Loucy (cell line): ENCODE measurements at regions not wholly inside any gene's neighbourhood (a gene's known extent, or its start where the extent isn't known, plus 50 kb on each side); places are given as distances from the start of the nearest gene placed in this dataset.

Experiments
- CTCF ChIP-seq: fragments of 200-600 bp; sonication (generic); conservative IDR thresholded peaks from 2 replicates; pipeline ENCODE4 v1.5.1; 2014; ENCODE audit warnings: mild to moderate bottlenecking, antibody characterized with exemption, low read length
- EZH2phosphoT487 ChIP-seq: fragments of 200-600 bp; IDR thresholded peaks from 2 replicates; pipeline ENCODE4 v1.6.1; 2018; ENCODE audit warnings: antibody characterized with exemption, mild to moderate bottlenecking, moderate library complexity, borderline replicate concordance

DNA sequence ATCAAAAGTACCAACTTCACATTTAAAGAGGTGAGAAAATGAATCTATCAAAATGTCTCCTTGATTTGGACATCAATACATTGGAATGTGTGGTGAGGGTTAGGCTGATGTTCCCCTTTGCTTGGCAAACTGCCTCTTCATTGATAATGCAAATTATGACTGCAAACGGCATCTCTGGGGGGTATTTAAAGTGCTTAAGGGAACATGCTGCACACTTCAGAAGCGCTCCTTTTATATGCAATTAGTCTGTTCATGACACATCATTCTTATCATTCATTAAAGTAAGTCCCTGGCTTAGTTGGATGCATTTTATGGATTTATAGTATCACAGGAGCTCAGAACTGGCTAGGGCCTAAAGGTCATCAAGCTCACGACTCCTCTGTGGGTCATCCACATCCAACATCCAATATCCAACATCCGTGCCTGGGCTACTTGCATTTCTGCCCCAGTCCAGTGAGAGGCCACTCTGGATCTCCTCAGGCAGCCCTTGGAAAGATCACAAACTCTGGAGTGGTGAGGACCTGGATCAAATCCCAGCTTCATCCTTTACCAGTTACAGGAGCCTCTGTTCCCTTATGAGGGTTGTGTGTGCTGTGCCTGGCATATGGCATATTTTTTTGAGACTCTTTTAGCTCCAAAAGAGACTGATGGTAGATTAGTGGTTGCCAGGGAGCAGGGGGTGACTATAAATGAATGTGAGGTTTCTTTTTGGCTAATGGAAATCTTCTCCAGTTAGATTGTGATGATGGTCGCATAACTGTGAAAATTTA is 136.8 kb upstream of the FOXB1 start:
- TF ChIP-seq CTCF (no peak), EZH2phosphoT487 (no peak)
